ENCODE measurements at regions not wholly inside any gene's neighbourhood (a gene's known extent, or its start where the extent isn't known, plus 50 kb on each side); places are given as distances from the start of the nearest gene placed in this dataset.

- no peak overlapping the region for H3K4me3 ChIP-seq (ENCODE audit: low read length)
- TF ChIP-seq, protein P1, sequence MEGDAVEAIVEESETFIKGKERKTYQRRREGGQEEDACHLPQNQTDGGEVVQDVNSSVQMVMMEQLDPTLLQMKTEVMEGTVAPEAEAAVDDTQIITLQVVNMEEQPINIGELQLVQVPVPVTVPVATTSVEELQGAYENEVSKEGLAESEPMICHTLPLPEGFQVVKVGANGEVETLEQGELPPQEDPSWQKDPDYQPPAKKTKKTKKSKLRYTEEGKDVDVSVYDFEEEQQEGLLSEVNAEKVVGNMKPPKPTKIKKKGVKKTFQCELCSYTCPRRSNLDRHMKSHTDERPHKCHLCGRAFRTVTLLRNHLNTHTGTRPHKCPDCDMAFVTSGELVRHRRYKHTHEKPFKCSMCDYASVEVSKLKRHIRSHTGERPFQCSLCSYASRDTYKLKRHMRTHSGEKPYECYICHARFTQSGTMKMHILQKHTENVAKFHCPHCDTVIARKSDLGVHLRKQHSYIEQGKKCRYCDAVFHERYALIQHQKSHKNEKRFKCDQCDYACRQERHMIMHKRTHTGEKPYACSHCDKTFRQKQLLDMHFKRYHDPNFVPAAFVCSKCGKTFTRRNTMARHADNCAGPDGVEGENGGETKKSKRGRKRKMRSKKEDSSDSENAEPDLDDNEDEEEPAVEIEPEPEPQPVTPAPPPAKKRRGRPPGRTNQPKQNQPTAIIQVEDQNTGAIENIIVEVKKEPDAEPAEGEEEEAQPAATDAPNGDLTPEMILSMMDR (IDR thresholded peaks at IDR 0.05; ENCODE audit: insufficient read depth, low read depth, low read length, missing control alignments), result no peak
- no peak for DNase-seq (ENCODE audit: low read depth)
These were observed 107.0 kb upstream of the PTHLH start for GRCh38 chr12:28079539-28079938.

DNA sequence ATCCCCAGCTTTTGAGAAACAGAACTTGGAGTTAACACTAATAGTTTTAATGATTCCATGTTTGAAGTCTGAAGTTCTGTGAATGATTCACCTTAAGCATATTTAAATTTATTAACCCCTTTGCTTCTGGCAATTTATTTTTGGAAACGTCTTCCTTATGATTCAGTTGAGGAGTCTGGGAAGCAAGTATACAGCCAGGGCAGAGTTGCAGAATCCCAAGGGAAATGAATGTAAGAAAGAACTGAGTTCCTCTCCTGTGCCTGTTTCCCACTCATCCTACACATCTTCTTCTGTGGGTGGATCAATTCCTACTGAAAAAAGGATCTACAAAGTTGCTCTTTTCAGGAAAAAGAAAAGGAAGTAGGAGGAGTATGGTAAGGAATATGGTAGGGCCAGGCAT is 108.2 kb upstream of the CCDC91 start:
- TF ChIP-seq, protein P1 (IDR thresholded peaks at IDR 0.05; ENCODE audit: insufficient read depth, low read depth, low read length, missing control alignments), result no peak
- H3K4me3 ChIP-seq (ENCODE audit: low read length), result no peak overlapping the region
- peak; percentile 6 for DNase-seq (ENCODE audit: low read depth)

DNA sequence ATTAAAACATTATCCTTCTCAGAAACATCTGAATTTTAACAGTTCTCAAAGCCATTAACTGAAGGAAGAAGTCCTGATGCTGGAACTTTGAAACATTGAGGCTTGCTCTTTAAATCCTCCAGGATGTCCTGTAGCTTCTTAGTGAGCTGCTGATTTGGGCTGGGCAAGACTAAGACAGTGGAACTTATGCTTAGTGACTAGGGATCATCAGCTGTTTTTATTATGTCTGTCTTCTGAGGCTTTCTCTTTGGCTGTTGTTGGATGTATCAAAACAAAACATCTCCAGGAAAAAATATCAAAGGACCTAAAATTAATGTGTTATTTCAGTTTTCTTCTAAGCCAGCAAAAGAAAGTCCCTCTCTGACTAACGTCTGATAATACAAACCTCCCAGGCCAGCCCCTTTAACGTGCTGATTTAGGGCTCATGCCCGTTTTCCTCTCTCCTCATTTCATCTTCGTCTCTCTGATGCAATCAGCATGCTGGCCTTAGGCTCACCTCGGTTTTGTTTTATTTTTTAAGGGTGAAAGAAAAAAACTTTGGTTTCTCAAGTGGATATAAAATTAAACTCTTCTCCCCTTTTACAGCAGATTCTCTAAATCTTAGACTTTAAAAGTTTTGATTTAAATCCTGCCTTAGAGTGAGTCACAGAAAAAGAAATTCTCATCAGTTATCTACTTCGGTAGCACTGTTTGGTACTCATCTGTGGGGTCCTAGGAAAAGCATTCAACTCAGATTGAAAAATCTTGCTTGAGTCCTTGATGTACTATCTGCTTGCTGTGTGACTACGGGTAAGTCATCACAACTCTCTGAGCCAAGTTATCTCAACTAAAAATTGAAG is 106.2 kb upstream of the CCDC91 start:
- TF ChIP-seq, protein P1 (IDR thresholded peaks at IDR 0.05; ENCODE audit: insufficient read depth, low read depth, low read length, missing control alignments), result no peak
- no peak overlapping the region for H3K4me3 ChIP-seq (ENCODE audit: low read length)
- DNase-seq (ENCODE audit: low read depth), result no peak

- TF ChIP-seq, protein P1 (IDR thresholded peaks at IDR 0.05; ENCODE audit: insufficient read depth, low read depth, low read length, missing control alignments), result no peak
- H3K4me3 ChIP-seq (ENCODE audit: low read length), result no peak overlapping the region
- no peak for DNase-seq (ENCODE audit: low read depth)
These were observed 103.6 kb upstream of the CCDC91 start for GRCh38 chr12:28086521-28087155.

DNA sequence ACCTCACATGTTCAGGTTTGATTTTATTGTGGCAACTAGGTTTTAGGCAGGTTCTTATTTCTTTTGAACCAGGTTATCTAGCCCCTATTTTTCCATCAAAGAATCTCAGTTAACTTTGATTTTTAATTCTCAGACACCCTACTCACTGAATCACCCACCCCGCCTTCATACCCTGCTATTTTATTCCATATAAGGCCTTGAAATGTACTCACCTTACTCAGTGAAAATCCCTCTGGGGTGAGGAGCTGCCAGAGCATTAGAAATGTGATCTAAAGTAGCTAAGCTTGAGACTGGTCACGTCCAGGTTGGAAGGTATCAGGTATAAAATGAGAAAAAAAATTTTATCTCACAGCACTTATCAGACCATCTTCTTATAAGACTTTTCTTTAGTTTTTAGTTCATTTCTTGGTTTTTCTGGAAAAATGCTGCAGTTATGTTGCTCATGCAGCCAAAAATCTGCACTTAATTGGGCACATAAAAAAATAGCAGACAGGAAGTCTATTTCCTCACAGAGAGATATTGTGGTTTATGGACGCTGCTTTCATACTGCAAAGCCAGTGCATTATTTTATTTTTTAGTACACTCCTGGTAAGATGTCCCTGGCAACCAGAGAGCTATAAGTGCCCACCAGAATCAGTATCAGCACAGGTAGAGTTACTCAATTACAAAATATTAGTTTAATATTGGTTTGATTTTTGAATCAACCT is 101.5 kb upstream of the CCDC91 start:
- H3K4me3 ChIP-seq (ENCODE audit: low read length), result no peak overlapping the region
- DNase-seq (ENCODE audit: low read depth), result peak; percentile 70
- TF ChIP-seq, protein P1 (IDR thresholded peaks at IDR 0.05; ENCODE audit: insufficient read depth, low read depth, low read length, missing control alignments), result no peak

GRCh38 chr12:28089338-28089737 is 100.9 kb upstream of the CCDC91 start:
- TF ChIP-seq, protein P1 (IDR thresholded peaks at IDR 0.05; ENCODE audit: insufficient read depth, low read depth, low read length, missing control alignments), result no peak
- DNase-seq (ENCODE audit: low read depth), result peak; percentile 70
- H3K4me3 ChIP-seq (ENCODE audit: low read length), result no peak overlapping the region
